ENCODE measurements at regions not wholly inside any gene's neighbourhood (a gene's known extent, or its start where the extent isn't known, plus 50 kb on each side); places are given as distances from the start of the nearest gene placed in this dataset.

DNA sequence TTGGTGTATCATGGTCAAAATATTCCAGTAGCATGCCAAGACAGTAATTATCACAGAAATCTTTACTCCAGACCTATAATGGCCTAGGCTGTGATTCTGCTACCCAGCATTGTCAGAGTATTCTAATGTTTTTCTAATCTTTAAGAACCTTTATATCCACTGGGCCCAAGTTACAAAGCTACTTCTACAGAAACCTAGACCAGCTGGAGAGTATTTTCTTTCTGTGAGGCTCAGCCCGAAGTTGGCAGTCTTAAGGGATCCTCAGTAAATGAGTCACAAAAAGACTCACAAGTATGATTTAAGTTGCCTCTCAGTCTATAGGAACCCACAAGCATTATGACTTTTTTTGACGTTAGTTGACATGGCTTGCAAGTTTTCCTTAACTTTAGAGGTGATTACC, 638.5 kb upstream of the FAM241A start:
- no peaks in the 10 kb centered on the region for H3K36me3 ChIP-seq (ENCODE audit: insufficient read depth, low read length)
- H3K4me1 ChIP-seq (ENCODE audit: insufficient read depth, low read length): no peaks in the 10 kb centered on the region
- no peak overlapping the region for H2AFZ ChIP-seq (ENCODE audit: low read depth, low read length)
- H3K9ac ChIP-seq (ENCODE audit: low read depth, low read length): no peak overlapping the region
- no peaks in the 10 kb centered on the region for H3K9me3 ChIP-seq (ENCODE audit: insufficient read depth, low read length, severe bottlenecking)
- H3K79me2 ChIP-seq (ENCODE audit: insufficient read depth, low read length): no peaks in the 10 kb centered on the region
- no peaks in the 10 kb centered on the region for H4K20me1 ChIP-seq (ENCODE audit: insufficient read depth, low read length)
- TF ChIP-seq, protein P1, sequence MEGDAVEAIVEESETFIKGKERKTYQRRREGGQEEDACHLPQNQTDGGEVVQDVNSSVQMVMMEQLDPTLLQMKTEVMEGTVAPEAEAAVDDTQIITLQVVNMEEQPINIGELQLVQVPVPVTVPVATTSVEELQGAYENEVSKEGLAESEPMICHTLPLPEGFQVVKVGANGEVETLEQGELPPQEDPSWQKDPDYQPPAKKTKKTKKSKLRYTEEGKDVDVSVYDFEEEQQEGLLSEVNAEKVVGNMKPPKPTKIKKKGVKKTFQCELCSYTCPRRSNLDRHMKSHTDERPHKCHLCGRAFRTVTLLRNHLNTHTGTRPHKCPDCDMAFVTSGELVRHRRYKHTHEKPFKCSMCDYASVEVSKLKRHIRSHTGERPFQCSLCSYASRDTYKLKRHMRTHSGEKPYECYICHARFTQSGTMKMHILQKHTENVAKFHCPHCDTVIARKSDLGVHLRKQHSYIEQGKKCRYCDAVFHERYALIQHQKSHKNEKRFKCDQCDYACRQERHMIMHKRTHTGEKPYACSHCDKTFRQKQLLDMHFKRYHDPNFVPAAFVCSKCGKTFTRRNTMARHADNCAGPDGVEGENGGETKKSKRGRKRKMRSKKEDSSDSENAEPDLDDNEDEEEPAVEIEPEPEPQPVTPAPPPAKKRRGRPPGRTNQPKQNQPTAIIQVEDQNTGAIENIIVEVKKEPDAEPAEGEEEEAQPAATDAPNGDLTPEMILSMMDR (IDR thresholded peaks at IDR 0.05; ENCODE audit: borderline replicate concordance, extremely low read depth, low read length, poor library complexity, severe bottlenecking): no peak
- no peak overlapping the region for H3K4me3 ChIP-seq (ENCODE audit: low read depth in 1 of 2, low read length in 2 of 2)
- no peak overlapping the region for H3K4me2 ChIP-seq (ENCODE audit: insufficient read depth, low read length)
- H3K27ac ChIP-seq (ENCODE audit: low read length): no peak overlapping the region
- ATAC-seq (ENCODE audit: insufficient read depth, low read depth) (no peak), DNase-seq (no peak)
- H3K27me3 ChIP-seq (ENCODE audit: insufficient read depth, low read length, poor library complexity): no peaks in the 10 kb centered on the region

DNA sequence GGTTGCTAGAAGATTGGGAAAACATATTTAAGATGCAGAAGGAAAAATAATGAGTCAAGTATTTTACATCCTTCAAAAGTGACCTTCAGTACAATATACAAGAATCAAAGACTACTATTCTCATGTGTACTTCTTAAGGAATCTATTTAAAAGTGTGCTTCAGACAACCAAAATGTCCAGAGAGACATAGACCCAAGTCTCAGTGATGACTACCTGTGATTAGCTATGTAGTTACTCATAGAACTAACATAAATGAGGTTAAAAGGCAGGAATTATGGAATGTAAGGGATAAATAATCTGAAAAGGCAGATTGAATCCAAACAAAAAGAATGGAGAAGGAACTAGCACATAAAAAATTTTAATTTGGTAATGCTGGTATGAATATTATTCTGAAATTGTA, 634.7 kb upstream of the FAM241A start:
- Histone ChIP-seq H3K27me3 (ENCODE audit: insufficient read depth, low read length, poor library complexity) (no peaks in the 10 kb centered on the region), H3K4me1 (ENCODE audit: insufficient read depth, low read length) (no peaks in the 10 kb centered on the region), H2AFZ (ENCODE audit: low read depth, low read length) (no peak overlapping the region), H3K4me3 (ENCODE audit: low read depth in 1 of 2, low read length in 2 of 2) (no peak overlapping the region), H3K79me2 (ENCODE audit: insufficient read depth, low read length) (no peaks in the 10 kb centered on the region), H3K9ac (ENCODE audit: low read depth, low read length) (no peak overlapping the region), H3K9me3 (ENCODE audit: insufficient read depth, low read length, severe bottlenecking) (no peaks in the 10 kb centered on the region), H3K4me2 (ENCODE audit: insufficient read depth, low read length) (no peak overlapping the region), H3K27ac (ENCODE audit: low read length) (no peak overlapping the region), H3K36me3 (ENCODE audit: insufficient read depth, low read length) (no peaks in the 10 kb centered on the region), H4K20me1 (ENCODE audit: insufficient read depth, low read length) (no peaks in the 10 kb centered on the region)
- no peak for ATAC-seq (ENCODE audit: insufficient read depth, low read depth)
- no peak for DNase-seq
- TF ChIP-seq, protein P1 (IDR thresholded peaks at IDR 0.05; ENCODE audit: borderline replicate concordance, extremely low read depth, low read length, poor library complexity, severe bottlenecking): no peak
- no peak for TF ChIP-seq EZH2 (IDR thresholded peaks at IDR 0.05; ENCODE audit: borderline replicate concordance, low read depth, low read length, severe bottlenecking)

DNA sequence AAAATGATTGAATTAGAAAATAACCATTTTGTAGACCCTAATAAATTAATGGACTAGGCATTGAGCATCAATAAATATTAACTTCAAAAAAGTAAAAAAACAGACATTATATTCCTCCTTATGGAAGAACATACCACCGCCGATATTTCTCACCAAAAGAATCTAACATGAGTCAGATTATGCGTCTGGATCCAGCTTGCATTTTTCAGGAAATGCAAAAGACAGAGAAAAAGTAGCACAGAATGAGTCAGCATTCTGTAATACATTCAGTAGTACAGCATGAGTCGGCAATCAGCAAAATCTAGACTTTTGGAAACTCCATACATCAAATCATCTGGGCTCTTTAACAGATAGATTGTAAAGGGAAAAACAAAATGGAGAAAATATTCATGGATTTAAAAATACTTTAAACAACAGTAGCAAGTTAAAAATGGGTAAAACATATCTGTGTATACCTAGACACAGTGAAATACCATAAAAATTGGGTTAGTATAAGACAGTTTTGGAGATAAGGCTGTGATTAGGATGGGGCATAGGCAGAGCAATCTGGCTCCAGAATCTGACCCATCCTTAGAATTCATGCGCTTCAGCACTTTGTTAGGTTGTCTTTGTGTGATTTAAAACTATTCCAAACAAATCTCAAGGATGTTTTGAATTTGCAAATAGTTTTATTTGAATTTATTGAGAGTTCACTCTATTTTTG, 633.0 kb upstream of the FAM241A start:
- Histone ChIP-seq H3K36me3 (ENCODE audit: insufficient read depth, low read length) (no peaks in the 10 kb centered on the region), H3K27me3 (ENCODE audit: insufficient read depth, low read length, poor library complexity) (no peaks in the 10 kb centered on the region), H3K9me3 (ENCODE audit: insufficient read depth, low read length, severe bottlenecking) (no peaks in the 10 kb centered on the region), H3K9ac (ENCODE audit: low read depth, low read length) (no peak overlapping the region), H2AFZ (ENCODE audit: low read depth, low read length) (no peak overlapping the region), H3K4me1 (ENCODE audit: insufficient read depth, low read length) (no peaks in the 10 kb centered on the region), H3K79me2 (ENCODE audit: insufficient read depth, low read length) (no peaks in the 10 kb centered on the region), H3K4me3 (ENCODE audit: low read depth in 1 of 2, low read length in 2 of 2) (no peak overlapping the region), H3K27ac (ENCODE audit: low read length) (no peak overlapping the region), H3K4me2 (ENCODE audit: insufficient read depth, low read length) (no peak overlapping the region), H4K20me1 (ENCODE audit: insufficient read depth, low read length) (no peaks in the 10 kb centered on the region)
- no peak for TF ChIP-seq EZH2 (IDR thresholded peaks at IDR 0.05; ENCODE audit: borderline replicate concordance, low read depth, low read length, severe bottlenecking)
- TF ChIP-seq, protein P1 (IDR thresholded peaks at IDR 0.05; ENCODE audit: borderline replicate concordance, extremely low read depth, low read length, poor library complexity, severe bottlenecking): no peak
- DNase-seq (no peak), ATAC-seq (ENCODE audit: insufficient read depth, low read depth) (no peak)

Measured in DND-41 (cell line).